ENCODE measurements at regions not wholly inside any gene's neighbourhood (a gene's known extent, or its start where the extent isn't known, plus 50 kb on each side); places are given as distances from the start of the nearest gene placed in this dataset.

GRCh38 chr16:49937886-49938285, 82.0 kb upstream of the ZNF423 start:
- no peak for DNase-seq (ENCODE audit: low read depth)
- H3K4me3 ChIP-seq (ENCODE audit: low read length), result no peak overlapping the region
- TF ChIP-seq CTCF (conservative IDR thresholded peaks at IDR 0.05; ENCODE audit: low read length), result no peak

GRCh38 chr16:49939495-49939894, 83.6 kb upstream of the ZNF423 start:
- H3K4me3 ChIP-seq (ENCODE audit: low read length), result no peak overlapping the region
- no peak for TF ChIP-seq CTCF (conservative IDR thresholded peaks at IDR 0.05; ENCODE audit: low read length)
- DNase-seq (ENCODE audit: low read depth), result no peak

- no peak for TF ChIP-seq CTCF (conservative IDR thresholded peaks at IDR 0.05; ENCODE audit: low read length)
- H3K4me3 ChIP-seq (ENCODE audit: low read length), result no peak overlapping the region
- DNase-seq (ENCODE audit: low read depth), result no peak
These were observed 84.4 kb upstream of the CNEP1R1 start for GRCh38 chr16:49940464-49941224.

- TF ChIP-seq CTCF (conservative IDR thresholded peaks at IDR 0.05; ENCODE audit: low read length), result no peak
- no peak for DNase-seq (ENCODE audit: low read depth)
- no peak overlapping the region for H3K4me3 ChIP-seq (ENCODE audit: low read length)
These were observed 80.8 kb upstream of the CNEP1R1 start for GRCh38 chr16:49944221-49944620.

GRCh38 chr16:49947907-49948678, 76.9 kb upstream of the CNEP1R1 start:
- no peak for DNase-seq (ENCODE audit: low read depth)
- no peak overlapping the region for H3K4me3 ChIP-seq (ENCODE audit: low read length)
- TF ChIP-seq CTCF (conservative IDR thresholded peaks at IDR 0.05; ENCODE audit: low read length), result no peak

- H3K4me3 ChIP-seq (ENCODE audit: low read length), result no peak overlapping the region
- TF ChIP-seq CTCF (conservative IDR thresholded peaks at IDR 0.05; ENCODE audit: low read length), result no peak
- no peak for DNase-seq (ENCODE audit: low read depth)
These were observed 73.3 kb upstream of the CNEP1R1 start for GRCh38 chr16:49951574-49952195.

All from AG10803 (cell line).